ENCODE measurements at regions not wholly inside any gene's neighbourhood (a gene's known extent, or its start where the extent isn't known, plus 50 kb on each side); places are given as distances from the start of the nearest gene placed in this dataset.

DNA sequence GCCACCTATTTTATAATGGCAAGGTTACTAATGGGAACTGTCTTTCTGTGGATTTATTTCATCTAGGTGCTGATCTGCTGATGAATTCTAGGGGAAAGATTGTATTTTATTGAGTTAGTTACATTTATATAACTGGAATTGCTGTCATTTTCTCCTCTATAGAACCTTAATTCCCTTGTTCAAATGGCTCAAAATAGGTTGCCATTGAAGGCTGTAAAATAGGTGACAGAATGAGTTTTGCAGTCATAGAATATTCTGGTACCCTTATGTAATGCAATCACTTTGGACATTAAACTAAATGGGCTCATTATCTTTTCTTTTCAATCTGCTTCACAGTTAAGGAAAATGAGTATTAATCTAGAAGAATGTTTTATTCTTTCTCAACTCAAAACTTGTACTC is 131.0 kb downstream of the CTH start:
- no peaks in the 10 kb centered on the region for H3K4me1 ChIP-seq (ENCODE audit: insufficient read depth, low read length, poor library complexity, severe bottlenecking)
- H3K27me3 ChIP-seq (ENCODE audit: insufficient read depth, low read length, poor library complexity, severe bottlenecking): no peaks in the 10 kb centered on the region
- no peaks in the 10 kb centered on the region for H3F3A ChIP-seq (ENCODE audit: low read depth)
- no peak overlapping the region for H3K4me3 ChIP-seq (ENCODE audit: low read length, poor library complexity, severe bottlenecking)
- H3K4me2 ChIP-seq (ENCODE audit: low read depth, low read length, poor library complexity, severe bottlenecking): no peak overlapping the region
- H3K79me2 ChIP-seq (ENCODE audit: insufficient read depth, low read length): no peaks in the 10 kb centered on the region
- H3K9me2 ChIP-seq (replicated peaks; ENCODE audit: low read depth, low read length): no peaks in the 10 kb centered on the region
- H3K9ac ChIP-seq (ENCODE audit: low read depth, low read length, poor library complexity, severe bottlenecking): no peak overlapping the region
- no peak for TF ChIP-seq EZH2phosphoT487 (IDR thresholded peaks at IDR 0.05; ENCODE audit: borderline replicate concordance)
- TF ChIP-seq, protein P1, sequence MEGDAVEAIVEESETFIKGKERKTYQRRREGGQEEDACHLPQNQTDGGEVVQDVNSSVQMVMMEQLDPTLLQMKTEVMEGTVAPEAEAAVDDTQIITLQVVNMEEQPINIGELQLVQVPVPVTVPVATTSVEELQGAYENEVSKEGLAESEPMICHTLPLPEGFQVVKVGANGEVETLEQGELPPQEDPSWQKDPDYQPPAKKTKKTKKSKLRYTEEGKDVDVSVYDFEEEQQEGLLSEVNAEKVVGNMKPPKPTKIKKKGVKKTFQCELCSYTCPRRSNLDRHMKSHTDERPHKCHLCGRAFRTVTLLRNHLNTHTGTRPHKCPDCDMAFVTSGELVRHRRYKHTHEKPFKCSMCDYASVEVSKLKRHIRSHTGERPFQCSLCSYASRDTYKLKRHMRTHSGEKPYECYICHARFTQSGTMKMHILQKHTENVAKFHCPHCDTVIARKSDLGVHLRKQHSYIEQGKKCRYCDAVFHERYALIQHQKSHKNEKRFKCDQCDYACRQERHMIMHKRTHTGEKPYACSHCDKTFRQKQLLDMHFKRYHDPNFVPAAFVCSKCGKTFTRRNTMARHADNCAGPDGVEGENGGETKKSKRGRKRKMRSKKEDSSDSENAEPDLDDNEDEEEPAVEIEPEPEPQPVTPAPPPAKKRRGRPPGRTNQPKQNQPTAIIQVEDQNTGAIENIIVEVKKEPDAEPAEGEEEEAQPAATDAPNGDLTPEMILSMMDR (conservative IDR thresholded peaks at IDR 0.05; ENCODE audit: low read length): no peak
- H2AFZ ChIP-seq (ENCODE audit: low read length): no peak overlapping the region
- H4K20me1 ChIP-seq (ENCODE audit: insufficient read depth, low read length, poor library complexity, severe bottlenecking): no peaks in the 10 kb centered on the region
- no peaks in the 10 kb centered on the region for H3K9me3 ChIP-seq (ENCODE audit: insufficient read depth, low read depth, low read length)
- no peaks in the 10 kb centered on the region for H3K36me3 ChIP-seq (ENCODE audit: insufficient read depth, low read length)

DNA sequence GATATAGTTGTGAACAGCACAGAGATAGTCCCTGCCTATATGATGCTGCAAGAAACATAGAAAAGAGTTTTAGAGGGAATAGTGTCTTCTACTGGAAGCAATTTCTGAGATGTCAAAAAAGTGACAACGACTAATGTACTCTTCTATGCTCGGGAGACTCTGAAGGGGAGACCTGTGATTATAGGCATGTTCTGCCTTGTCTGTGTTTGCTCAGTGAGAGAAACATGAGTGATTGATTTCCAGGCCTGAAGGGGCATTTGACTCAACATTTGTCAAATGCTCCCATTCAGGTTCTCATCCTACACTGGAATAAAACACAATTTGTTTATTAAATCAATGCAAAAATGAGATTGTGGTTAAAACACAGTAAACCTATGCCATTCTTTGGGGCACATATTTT is 131.8 kb downstream of the CTH start:
- Histone ChIP-seq H3K79me2 (ENCODE audit: insufficient read depth, low read length) (no peaks in the 10 kb centered on the region), H3K4me2 (ENCODE audit: low read depth, low read length, poor library complexity, severe bottlenecking) (no peak overlapping the region), H3K9me2 (replicated peaks; ENCODE audit: low read depth, low read length) (no peaks in the 10 kb centered on the region), H3F3A (ENCODE audit: low read depth) (no peaks in the 10 kb centered on the region), H3K4me1 (ENCODE audit: insufficient read depth, low read length, poor library complexity, severe bottlenecking) (no peaks in the 10 kb centered on the region), H2AFZ (ENCODE audit: low read length) (no peak overlapping the region), H3K9me3 (ENCODE audit: insufficient read depth, low read depth, low read length) (no peaks in the 10 kb centered on the region), H3K36me3 (ENCODE audit: insufficient read depth, low read length) (no peaks in the 10 kb centered on the region), H3K4me3 (ENCODE audit: low read length, poor library complexity, severe bottlenecking) (no peak overlapping the region), H4K20me1 (ENCODE audit: insufficient read depth, low read length, poor library complexity, severe bottlenecking) (no peaks in the 10 kb centered on the region), H3K27me3 (ENCODE audit: insufficient read depth, low read length, poor library complexity, severe bottlenecking) (no peaks in the 10 kb centered on the region), H3K9ac (ENCODE audit: low read depth, low read length, poor library complexity, severe bottlenecking) (no peak overlapping the region)
- TF ChIP-seq EZH2phosphoT487 (IDR thresholded peaks at IDR 0.05; ENCODE audit: borderline replicate concordance): no peak
- TF ChIP-seq, protein P1 (conservative IDR thresholded peaks at IDR 0.05; ENCODE audit: low read length): no peak

GRCh38 chr1:70546726-70547125 is 135.7 kb downstream of the CTH start:
- Histone ChIP-seq H3K36me3 (ENCODE audit: insufficient read depth, low read length) (no peaks in the 10 kb centered on the region), H2AFZ (ENCODE audit: low read length) (no peak overlapping the region), H3K9me2 (replicated peaks; ENCODE audit: low read depth, low read length) (no peaks in the 10 kb centered on the region), H3K4me1 (ENCODE audit: insufficient read depth, low read length, poor library complexity, severe bottlenecking) (no peaks in the 10 kb centered on the region), H3K9ac (ENCODE audit: low read depth, low read length, poor library complexity, severe bottlenecking) (no peak overlapping the region), H4K20me1 (ENCODE audit: insufficient read depth, low read length, poor library complexity, severe bottlenecking) (no peaks in the 10 kb centered on the region), H3F3A (ENCODE audit: low read depth) (no peaks in the 10 kb centered on the region), H3K4me2 (ENCODE audit: low read depth, low read length, poor library complexity, severe bottlenecking) (no peak overlapping the region), H3K27me3 (ENCODE audit: insufficient read depth, low read length, poor library complexity, severe bottlenecking) (no peaks in the 10 kb centered on the region), H3K79me2 (ENCODE audit: insufficient read depth, low read length) (no peaks in the 10 kb centered on the region), H3K9me3 (ENCODE audit: insufficient read depth, low read depth, low read length) (no peaks in the 10 kb centered on the region), H3K4me3 (ENCODE audit: low read length, poor library complexity, severe bottlenecking) (no peak overlapping the region)
- TF ChIP-seq, protein P1 (conservative IDR thresholded peaks at IDR 0.05; ENCODE audit: low read length): no peak
- no peak for TF ChIP-seq EZH2phosphoT487 (IDR thresholded peaks at IDR 0.05; ENCODE audit: borderline replicate concordance)
